ENCODE measurements at regions not wholly inside any gene's neighbourhood (a gene's known extent, or its start where the extent isn't known, plus 50 kb on each side); places are given as distances from the start of the nearest gene placed in this dataset.

DNA sequence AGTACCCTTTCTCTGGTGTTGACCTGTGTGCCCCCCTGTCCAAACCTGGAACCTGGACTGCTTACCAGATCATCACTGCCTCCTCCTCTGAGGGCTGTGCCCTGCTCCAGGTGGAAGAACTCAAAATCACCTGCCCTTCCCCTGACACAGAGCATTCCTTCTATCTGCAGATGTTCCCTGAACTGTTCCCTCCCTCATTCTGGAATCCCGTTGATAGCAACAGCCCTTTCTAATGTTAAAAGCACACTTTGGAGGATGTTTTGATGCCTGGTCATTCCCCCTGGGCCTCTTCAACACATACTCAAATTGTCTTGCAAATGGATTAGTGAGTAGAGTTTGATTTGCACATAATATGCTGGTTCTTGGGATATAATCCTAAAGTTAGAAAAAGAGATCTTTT is 225.8 kb downstream of the FGF13 start:
- TF ChIP-seq, protein P1, sequence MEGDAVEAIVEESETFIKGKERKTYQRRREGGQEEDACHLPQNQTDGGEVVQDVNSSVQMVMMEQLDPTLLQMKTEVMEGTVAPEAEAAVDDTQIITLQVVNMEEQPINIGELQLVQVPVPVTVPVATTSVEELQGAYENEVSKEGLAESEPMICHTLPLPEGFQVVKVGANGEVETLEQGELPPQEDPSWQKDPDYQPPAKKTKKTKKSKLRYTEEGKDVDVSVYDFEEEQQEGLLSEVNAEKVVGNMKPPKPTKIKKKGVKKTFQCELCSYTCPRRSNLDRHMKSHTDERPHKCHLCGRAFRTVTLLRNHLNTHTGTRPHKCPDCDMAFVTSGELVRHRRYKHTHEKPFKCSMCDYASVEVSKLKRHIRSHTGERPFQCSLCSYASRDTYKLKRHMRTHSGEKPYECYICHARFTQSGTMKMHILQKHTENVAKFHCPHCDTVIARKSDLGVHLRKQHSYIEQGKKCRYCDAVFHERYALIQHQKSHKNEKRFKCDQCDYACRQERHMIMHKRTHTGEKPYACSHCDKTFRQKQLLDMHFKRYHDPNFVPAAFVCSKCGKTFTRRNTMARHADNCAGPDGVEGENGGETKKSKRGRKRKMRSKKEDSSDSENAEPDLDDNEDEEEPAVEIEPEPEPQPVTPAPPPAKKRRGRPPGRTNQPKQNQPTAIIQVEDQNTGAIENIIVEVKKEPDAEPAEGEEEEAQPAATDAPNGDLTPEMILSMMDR (IDR thresholded peaks at IDR 0.05): no peak
- intact Hi-C loops (cut with DNase I): no loop called here
- 25 to 31% methylated on average over 1 of the region's 1 CpG for WGBS, 2 donors
- Histone ChIP-seq H3K4me3 (no peak overlapping the region), H3K27ac (no peak overlapping the region), H3K9me3 (no peaks in the 10 kb centered on the region), H3K27me3 (no peaks in the 10 kb centered on the region), H3K36me3 (no peaks in the 10 kb centered on the region), H3K4me1 (no peaks in the 10 kb centered on the region)
- ATAC-seq (no peak), DNase-seq (no peak)

DNA sequence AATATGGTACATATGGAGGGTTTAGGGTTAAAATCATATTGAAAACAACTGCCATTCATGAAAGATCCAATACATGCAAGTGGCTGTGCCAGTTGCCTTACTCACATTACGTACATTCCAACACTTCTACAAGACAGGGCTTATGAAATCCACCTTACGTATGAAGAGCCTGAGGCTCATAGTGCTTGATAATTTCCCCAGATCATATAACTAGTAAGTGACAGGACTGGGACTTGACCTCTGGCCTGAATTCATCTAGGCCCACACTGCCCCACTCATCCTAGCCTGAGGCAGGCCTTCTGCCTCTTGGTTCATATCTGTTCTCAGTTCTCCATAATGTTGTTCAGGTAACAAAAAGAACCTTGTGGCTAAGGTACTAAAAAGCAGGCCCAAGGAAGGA is 226.3 kb downstream of the FGF13 start:
- H3K4me1 ChIP-seq: no peaks in the 10 kb centered on the region
- H3K36me3 ChIP-seq: no peaks in the 10 kb centered on the region
- no peak for ATAC-seq
- H3K27me3 ChIP-seq: no peaks in the 10 kb centered on the region
- H3K4me3 ChIP-seq: no peak overlapping the region
- WGBS, 2 donors: 93 to 94% methylated on average over 2 of the region's 2 CpGs
- H3K27ac ChIP-seq: no peak overlapping the region
- H3K9me3 ChIP-seq: peaks cover 0 to 3% (median 0%) of the 10 kb centered on the region in 11 donors
- DNase-seq: no peak
- TF ChIP-seq, protein P1 (IDR thresholded peaks at IDR 0.05): no peak
- intact Hi-C loops (cut with DNase I): no loop called here

DNA sequence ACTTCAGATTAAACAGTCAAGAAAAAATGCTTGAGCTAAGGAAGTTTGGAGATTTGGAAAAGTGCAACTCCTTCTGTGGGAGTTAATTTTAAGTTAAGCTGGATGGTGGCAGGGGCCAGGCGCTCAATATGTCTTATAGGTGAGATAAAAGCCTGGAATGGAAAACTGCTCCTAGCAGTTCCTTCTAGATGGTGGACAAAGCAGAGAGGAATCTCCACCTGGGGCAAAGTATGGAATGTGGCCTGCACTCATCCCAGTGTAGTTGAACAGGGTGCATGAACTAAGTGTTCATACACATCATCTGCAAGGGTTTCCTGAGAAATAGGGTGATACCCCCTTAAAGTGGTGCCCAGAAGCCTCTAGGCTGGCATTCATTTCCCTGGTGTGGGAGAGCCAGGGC is 227.1 kb downstream of the FGF13 start:
- ATAC-seq (no peak), DNase-seq (no peak)
- no peak overlapping the region for H3K4me3 ChIP-seq
- H3K36me3 ChIP-seq: no peaks in the 10 kb centered on the region
- WGBS, 2 donors: 75 to 83% methylated on average over 1 of the region's 1 CpG
- no peak overlapping the region for H3K27ac ChIP-seq
- H3K27me3 ChIP-seq: no peaks in the 10 kb centered on the region
- TF ChIP-seq, protein P1 (IDR thresholded peaks at IDR 0.05): no peak
- no peaks in the 10 kb centered on the region for H3K4me1 ChIP-seq
- H3K9me3 ChIP-seq: peaks cover 0 to 9% (median 0%) of the 10 kb centered on the region in 11 donors
- intact Hi-C loops (cut with DNase I): no loop called here

DNA sequence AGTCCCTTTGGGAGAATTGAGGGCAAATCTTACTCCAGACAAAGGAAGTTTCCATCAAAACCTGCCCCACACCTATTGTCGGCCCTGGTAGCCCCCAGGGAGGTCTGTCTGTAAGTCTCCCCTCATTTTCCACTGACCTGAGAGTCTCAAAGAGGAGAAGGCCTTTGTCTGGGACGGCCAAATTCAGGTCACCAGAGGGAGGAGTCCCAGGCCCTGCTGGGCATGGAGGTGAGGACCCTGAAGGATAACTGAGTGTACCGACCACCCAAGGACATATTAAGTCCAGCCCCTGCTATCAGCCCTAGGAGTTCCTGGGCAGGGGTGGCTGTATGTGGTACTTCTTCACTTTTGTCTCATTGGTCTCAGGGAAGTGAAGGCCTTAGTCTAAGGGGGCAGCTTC is 229.9 kb downstream of the FGF13 start:
- Histone ChIP-seq H3K27me3 (no peaks in the 10 kb centered on the region), H3K27ac (no peak overlapping the region), H3K4me1 (no peaks in the 10 kb centered on the region), H3K36me3 (no peaks in the 10 kb centered on the region), H3K9me3 (peaks cover 0 to 9% (median 0%) of the 10 kb centered on the region in 11 donors), H3K4me3 (no peak overlapping the region)
- 74 to 84% methylated on average over 3 of the region's 3 CpGs for WGBS, 2 donors
- ATAC-seq: no peak
- DNase-seq: no peak
- TF ChIP-seq, protein P1 (IDR thresholded peaks at IDR 0.05): no peak
- intact Hi-C loops (cut with DNase I): no loop called here

DNA sequence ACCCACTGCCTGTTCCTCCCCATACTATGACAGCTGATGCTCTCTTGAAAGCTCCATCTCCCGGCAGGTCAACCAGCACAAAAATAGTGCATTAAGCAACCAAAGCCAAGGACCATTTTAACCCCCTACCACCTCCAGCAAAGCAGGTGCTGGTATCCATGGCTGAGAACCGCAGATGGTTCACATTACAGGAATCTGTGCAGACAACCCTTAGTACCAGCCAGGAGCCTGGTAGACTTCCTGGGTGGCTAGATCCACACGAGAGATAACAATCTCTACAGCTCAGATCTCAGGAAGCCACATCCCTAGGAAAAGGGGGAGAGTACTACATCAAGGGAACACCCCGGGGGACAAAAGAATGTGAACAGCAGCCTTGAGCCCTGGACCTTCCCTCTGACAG is 248.0 kb downstream of the FGF13 start:
- DNase-seq (no peak), ATAC-seq (no peak)
- Histone ChIP-seq H3K4me1 (no peaks in the 10 kb centered on the region), H3K27ac (no peak overlapping the region), H3K36me3 (no peaks in the 10 kb centered on the region), H3K27me3 (no peaks in the 10 kb centered on the region), H3K9me3 (peaks cover 0 to 19% (median 0%) of the 10 kb centered on the region in 11 donors), H3K4me3 (no peak overlapping the region)
- TF ChIP-seq, protein P1 (IDR thresholded peaks at IDR 0.05): no peak
- intact Hi-C loops (cut with DNase I): no loop called here
- 75 to 80% methylated on average over 4 of the region's 4 CpGs for WGBS, 2 donors

All from heart right ventricle (tissue), 16 donors.